Brain microvascular endothelial cell (primary cell): ENCODE measurements at regions not wholly inside any gene's neighbourhood (a gene's known extent, or its start where the extent isn't known, plus 50 kb on each side); places are given as distances from the start of the nearest gene placed in this dataset.

Experiments used
- DNase-seq: peaks from one replicate; pipeline ENCODE4 v3.0.0-alpha.2; 2020
- H3K27ac ChIP-seq: fragments of 250-450 bp; sonication (Bioruptor Pico); 2 replicates; pipeline ENCODE4 v1.5.1; 2020; ENCODE audit warnings: mild to moderate bottlenecking, moderate library complexity
- H3K27me3 ChIP-seq: fragments of 250-450 bp; sonication (Bioruptor Pico); replicated peaks from 2 replicates; pipeline ENCODE4 v1.5.1; 2020; ENCODE audit warnings: mild to moderate bottlenecking
- H3K36me3 ChIP-seq: fragments of 250-450 bp; sonication (Bioruptor Pico); replicated peaks from 2 replicates; pipeline ENCODE4 v1.5.1; 2020; ENCODE audit warnings: mild to moderate bottlenecking
- H3K4me3 ChIP-seq: 2 replicates; pipeline ENCODE4 v1.5.1; 2011; ENCODE audit warnings: low read depth, mild to moderate bottlenecking, control low read depth, low read length, moderate library complexity
- CTCF ChIP-seq: IDR thresholded peaks from 2 replicates; pipeline ENCODE4 v1.5.1; 2011; ENCODE audit warnings: low read depth, mild to moderate bottlenecking, moderate library complexity, low read length, control low read depth, inconsistent platforms; ENCODE audit errors: missing control alignments
- in situ Hi-C: cut with HindIII; loops from 2 replicates; pipeline ENCODE4 v1.10.0; 2017; ENCODE audit warnings: low sequenced_read_pairs, low pct_ligation_motif_present

- no peaks in the 10 kb centered on the region for H3K27me3 ChIP-seq
- no peak for DNase-seq
- TF ChIP-seq CTCF, result no peak
- no peaks in the 10 kb centered on the region for H3K36me3 ChIP-seq
- in situ Hi-C loops, result no loop called here
- H3K27ac ChIP-seq, result no peak overlapping the region
- no peak overlapping the region for H3K4me3 ChIP-seq
Observed at GRCh38 chr18:37672001-37672400, 106.4 kb upstream of the CELF4 start.

- TF ChIP-seq CTCF, result no peak
- Histone ChIP-seq H3K4me3 (no peak overlapping the region), H3K27me3 (no peaks in the 10 kb centered on the region), H3K27ac (no peak overlapping the region), H3K36me3 (no peaks in the 10 kb centered on the region)
- in situ Hi-C loops, result no loop called here
- no peak for DNase-seq
Observed at GRCh38 chr18:37671530-37671929, 105.9 kb upstream of the CELF4 start.

GRCh38 chr18:37671119-37671518 lies 105.5 kb upstream of the CELF4 start:
- no peaks in the 10 kb centered on the region for H3K27me3 ChIP-seq
- no peak for TF ChIP-seq CTCF
- no peak overlapping the region for H3K4me3 ChIP-seq
- H3K36me3 ChIP-seq, result no peaks in the 10 kb centered on the region
- in situ Hi-C loops, result no loop called here
- no peak overlapping the region for H3K27ac ChIP-seq
- DNase-seq, result no peak

- no peak overlapping the region for H3K4me3 ChIP-seq
- no peak for DNase-seq
- H3K27me3 ChIP-seq, result no peaks in the 10 kb centered on the region
- no peaks in the 10 kb centered on the region for H3K36me3 ChIP-seq
- in situ Hi-C loops, result no loop called here
- no peak overlapping the region for H3K27ac ChIP-seq
- no peak for TF ChIP-seq CTCF
Observed at GRCh38 chr18:37669991-37670534, 104.5 kb upstream of the CELF4 start.

GRCh38 chr18:37668971-37669747 lies 103.6 kb upstream of the CELF4 start:
- Histone ChIP-seq H3K27ac (no peak overlapping the region), H3K36me3 (no peaks in the 10 kb centered on the region), H3K27me3 (no peaks in the 10 kb centered on the region), H3K4me3 (no peak overlapping the region)
- no peak for TF ChIP-seq CTCF
- in situ Hi-C loops, result no loop called here
- no peak for DNase-seq
